HT-29 (cell line): ENCODE measurements at regions not wholly inside any gene's neighbourhood (a gene's known extent, or its start where the extent isn't known, plus 50 kb on each side); places are given as distances from the start of the nearest gene placed in this dataset.

Source experiments
- DNase-seq: peaks from one replicate; pipeline ENCODE4 v3.0.0-alpha.2; 2015; ENCODE audit warnings: low spot score

GRCh38 chr11:101741479-101742175 lies 157.8 kb upstream of the TRPC6 start:
- DNase-seq = no peak

DNA sequence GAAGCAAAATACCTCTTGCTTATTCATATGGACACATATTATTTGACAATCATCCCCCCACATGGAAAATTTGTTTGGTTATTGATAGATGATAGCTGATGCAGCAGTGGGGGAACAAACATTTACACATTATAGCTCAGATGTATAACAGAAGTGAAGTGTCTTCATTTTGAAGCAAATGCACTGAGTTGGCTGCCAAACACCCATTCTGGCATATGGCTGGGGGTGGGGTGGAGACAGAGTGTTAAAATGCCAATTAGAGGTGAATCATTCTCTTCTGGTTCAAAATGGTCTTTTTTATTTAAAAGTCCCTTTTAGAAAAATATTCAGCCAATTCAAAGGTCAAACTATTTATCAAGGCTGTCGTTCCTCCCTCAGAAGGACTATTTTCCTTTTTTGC lies 157.3 kb upstream of the TRPC6 start:
- DNase-seq = no peak

- no peak for DNase-seq
These were observed 154.6 kb upstream of the TRPC6 start for GRCh38 chr11:101738452-101738851.

- DNase-seq = no peak
These were observed 145.7 kb upstream of the TRPC6 start for GRCh38 chr11:101729406-101730078.

GRCh38 chr11:101727451-101727850 lies 143.6 kb upstream of the TRPC6 start:
- no peak for DNase-seq

GRCh38 chr11:101726988-101727387 lies 143.2 kb upstream of the TRPC6 start:
- DNase-seq = no peak

DNA sequence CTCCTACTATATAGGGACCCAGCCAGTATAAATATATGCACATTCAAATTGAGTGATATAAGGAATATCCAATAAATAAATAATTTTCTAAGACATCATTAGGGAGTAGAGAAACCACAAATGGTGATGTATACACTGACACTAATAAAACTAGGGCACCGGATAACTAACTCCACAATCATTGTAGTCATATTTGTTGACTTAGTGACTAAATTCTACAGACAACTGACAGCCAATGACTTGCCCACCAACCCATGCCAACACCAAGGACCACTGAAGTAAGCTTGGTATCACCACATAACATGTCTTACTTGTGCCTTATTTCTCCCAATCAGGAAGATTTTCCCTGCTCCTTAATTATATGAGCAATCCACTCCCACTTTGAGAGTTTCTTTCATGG lies 139.6 kb upstream of the TRPC6 start:
- DNase-seq = no peak

- DNase-seq = no peak
These were observed 137.5 kb upstream of the TRPC6 start for GRCh38 chr11:101721270-101721669.

DNA sequence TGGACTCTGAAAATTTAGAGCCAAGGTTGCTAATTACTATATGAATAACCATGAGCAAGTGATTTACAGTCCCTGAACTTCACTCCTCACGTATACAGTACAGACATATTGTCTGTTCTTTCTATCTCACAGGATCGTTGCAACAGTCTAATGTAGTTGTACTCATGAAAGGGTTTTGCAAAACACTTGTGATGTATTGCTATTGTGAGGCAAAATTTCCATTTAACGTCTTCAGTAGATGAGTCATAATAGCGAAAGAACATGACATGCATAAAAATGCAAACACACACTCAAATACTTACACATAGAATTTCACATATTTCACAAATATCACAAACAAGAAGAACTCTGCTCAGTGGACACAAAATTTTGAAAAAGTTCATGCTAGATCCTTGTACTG lies 134.6 kb upstream of the TRPC6 start:
- no peak for DNase-seq

- DNase-seq = no peak
These were observed 133.8 kb upstream of the TRPC6 start for GRCh38 chr11:101717619-101718018.

DNA sequence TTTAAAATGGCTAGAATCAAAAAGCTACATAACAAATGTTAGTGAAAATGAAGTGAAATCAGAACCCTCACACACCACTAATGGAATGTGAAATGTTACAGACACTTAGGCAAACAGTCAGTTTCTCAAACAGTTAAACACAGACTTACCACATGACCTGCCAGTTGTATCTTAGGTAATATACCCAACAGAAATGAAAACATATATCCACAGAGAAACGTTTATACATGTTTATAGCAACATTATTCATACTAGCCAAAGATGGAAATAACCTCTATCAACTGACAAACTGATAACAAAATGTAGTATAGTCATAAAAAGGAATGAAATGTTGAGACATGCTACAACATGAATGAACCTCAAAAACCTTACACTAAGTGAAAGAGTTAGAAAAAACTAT lies 131.5 kb upstream of the TRPC6 start:
- DNase-seq = no peak

DNA sequence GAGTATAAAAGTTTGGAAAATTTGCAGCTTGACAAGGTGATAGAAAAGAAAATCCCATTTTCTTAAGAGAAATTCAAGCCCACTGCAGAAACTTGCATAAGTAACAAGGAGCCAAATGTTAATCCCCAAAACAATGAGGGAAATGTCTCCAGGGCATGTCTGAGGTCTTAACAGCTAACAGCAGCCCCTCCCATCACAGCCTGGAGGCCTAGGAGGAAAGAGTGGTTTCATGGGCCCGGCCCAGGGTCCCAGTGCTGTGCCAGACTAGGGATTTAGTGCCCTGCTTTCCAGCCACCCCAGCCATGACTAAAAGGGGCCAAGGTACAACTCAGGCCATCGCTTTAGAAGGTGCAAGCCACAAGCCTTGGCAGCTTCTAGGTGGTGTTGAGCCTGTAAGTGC lies 123.7 kb upstream of the TRPC6 start:
- DNase-seq = no peak

DNA sequence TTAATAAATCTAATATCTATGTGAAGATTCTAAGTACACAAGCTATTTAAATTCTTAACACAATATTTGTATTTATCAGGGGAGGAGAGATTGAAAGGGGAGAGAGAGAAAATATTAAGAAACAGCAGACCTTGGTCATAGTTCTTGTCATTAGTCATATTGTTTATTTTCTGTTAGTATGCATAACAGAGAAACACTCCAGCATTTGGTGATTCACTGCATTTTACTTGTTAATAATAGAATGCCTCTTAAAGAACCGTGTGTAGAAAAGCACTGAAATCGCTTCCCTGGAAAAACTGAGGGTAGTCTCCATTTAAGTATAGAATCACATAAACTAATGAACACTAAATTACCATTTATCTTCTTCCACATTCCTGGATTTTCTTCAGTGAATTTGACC lies 122.7 kb upstream of the TRPC6 start:
- DNase-seq = no peak

GRCh38 chr11:101705972-101706371 lies 122.2 kb upstream of the TRPC6 start:
- no peak for DNase-seq

- DNase-seq = peak; percentile 32
These were observed 111.1 kb upstream of the TRPC6 start for GRCh38 chr11:101694869-101695268.

- DNase-seq = no peak
These were observed 109.2 kb upstream of the TRPC6 start for GRCh38 chr11:101692980-101693379.

GRCh38 chr11:101686514-101686913 lies 102.7 kb upstream of the TRPC6 start:
- DNase-seq = peak; percentile 97

- no peak for DNase-seq
These were observed 84.4 kb upstream of the TRPC6 start for GRCh38 chr11:101668236-101668635.

DNA sequence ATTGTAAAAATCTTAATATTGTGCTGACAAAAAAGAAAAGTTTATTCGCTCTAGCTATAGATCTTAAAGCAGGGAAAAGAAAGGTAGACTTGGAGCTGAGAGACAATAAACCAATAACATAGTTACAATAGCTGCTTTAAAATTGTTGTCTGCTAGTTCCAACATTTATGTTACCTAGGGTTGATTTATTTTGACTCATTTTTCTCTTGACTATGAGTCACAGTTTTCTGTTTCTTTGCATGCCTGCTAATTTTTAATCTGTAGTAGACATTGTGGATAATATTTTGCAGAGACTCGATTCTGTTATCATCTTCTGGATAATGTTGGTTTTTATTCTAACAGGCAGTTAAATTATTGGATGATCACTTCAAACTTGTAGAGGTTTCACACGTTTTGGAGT lies 83.1 kb upstream of the TRPC6 start:
- DNase-seq = no peak

DNA sequence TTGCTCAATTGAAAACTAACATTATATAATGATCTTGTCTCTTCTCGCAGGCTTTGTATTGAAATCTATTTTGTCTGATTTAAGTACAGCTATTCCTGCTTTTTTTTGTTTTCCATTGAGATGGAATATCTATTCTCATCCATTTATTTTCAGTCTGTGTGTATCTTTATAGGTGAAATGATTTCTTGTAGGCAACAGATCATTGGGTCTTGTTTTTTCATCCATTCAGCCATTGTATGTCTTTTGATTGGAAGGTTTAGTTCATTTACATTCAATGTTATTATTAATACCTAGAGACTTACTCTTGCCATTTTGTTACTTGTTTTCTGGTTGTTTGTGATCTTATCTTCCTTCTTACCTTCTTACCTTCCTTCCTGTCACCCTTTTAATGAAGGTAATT lies 77.8 kb upstream of the TRPC6 start:
- DNase-seq = no peak
